ENCODE measurements at regions not wholly inside any gene's neighbourhood (a gene's known extent, or its start where the extent isn't known, plus 50 kb on each side); places are given as distances from the start of the nearest gene placed in this dataset.

- no peak for TF ChIP-seq CTCF (IDR thresholded peaks at IDR 0.05; ENCODE audit: unreplicated experiment)
- Mint-ChIP-seq H3K27me3 (ENCODE audit: insufficient read depth, unreplicated experiment) (no peaks in the 10 kb centered on the region), H3K36me3 (ENCODE audit: insufficient read depth, unreplicated experiment) (no peaks in the 10 kb centered on the region), H3K27ac (ENCODE audit: low read depth, unreplicated experiment) (no peak overlapping the region), H3K4me3 (ENCODE audit: unreplicated experiment) (no peak overlapping the region), H3K9me3 (ENCODE audit: unreplicated experiment) (no peaks in the 10 kb centered on the region), H3K4me1 (ENCODE audit: insufficient read depth, unreplicated experiment) (no peaks in the 10 kb centered on the region)
- intact Hi-C loops (cut with micrococcal nuclease), result no loop called here
- CTCF ChIA-PET, result interaction anchor here (0.6 to 0.7 kb wide), 2 partner anchors 10 to 1452 kb away, joined by 3 read pairs; no protein-coding TSS in a partner anchor
- POLR2A ChIA-PET, result no interaction called here
- no TSS peak for BruUV-seq (replicated peaks)
- DNase-seq (ENCODE audit: unreplicated experiment), result no peak
Measured at GRCh38 chr2:51960281-51960680, 928.3 kb upstream of the NRXN1 start.

- TF ChIP-seq CTCF (IDR thresholded peaks at IDR 0.05; ENCODE audit: unreplicated experiment), result no peak
- ChIA-PET CTCF (no interaction called here), POLR2A (no interaction called here)
- intact Hi-C loops (cut with micrococcal nuclease), result no loop called here
- Mint-ChIP-seq H3K27ac (ENCODE audit: low read depth, unreplicated experiment) (no peak overlapping the region), H3K4me1 (ENCODE audit: insufficient read depth, unreplicated experiment) (no peaks in the 10 kb centered on the region), H3K9me3 (ENCODE audit: unreplicated experiment) (no peaks in the 10 kb centered on the region), H3K4me3 (ENCODE audit: unreplicated experiment) (no peak overlapping the region), H3K36me3 (ENCODE audit: insufficient read depth, unreplicated experiment) (no peaks in the 10 kb centered on the region), H3K27me3 (ENCODE audit: insufficient read depth, unreplicated experiment) (no peaks in the 10 kb centered on the region)
- no TSS peak for BruUV-seq (replicated peaks)
- no peak for DNase-seq (ENCODE audit: unreplicated experiment)
Measured at GRCh38 chr2:51959696-51960095, 927.8 kb upstream of the NRXN1 start.

GRCh38 chr2:51953931-51954330 lies 922.0 kb upstream of the NRXN1 start:
- POLR2A ChIA-PET, result no interaction called here
- CTCF ChIA-PET, result interaction anchor here (1.4 kb wide), 1 partner anchor 8 kb away, joined by 3 read pairs; no protein-coding TSS in a partner anchor
- peaks cover 7% of the 10 kb centered on the region for H3K9me3 Mint-ChIP-seq (ENCODE audit: unreplicated experiment)
- TF ChIP-seq CTCF (IDR thresholded peaks at IDR 0.05; ENCODE audit: unreplicated experiment), result no peak
- no peaks in the 10 kb centered on the region for H3K36me3 Mint-ChIP-seq (ENCODE audit: insufficient read depth, unreplicated experiment)
- no peak overlapping the region for H3K27ac Mint-ChIP-seq (ENCODE audit: low read depth, unreplicated experiment)
- BruUV-seq (replicated peaks), result no TSS peak
- DNase-seq (ENCODE audit: unreplicated experiment), result no peak
- H3K27me3 Mint-ChIP-seq (ENCODE audit: insufficient read depth, unreplicated experiment), result no peaks in the 10 kb centered on the region
- intact Hi-C loops (cut with micrococcal nuclease), result no loop called here
- no peaks in the 10 kb centered on the region for H3K4me1 Mint-ChIP-seq (ENCODE audit: insufficient read depth, unreplicated experiment)
- H3K4me3 Mint-ChIP-seq (ENCODE audit: unreplicated experiment), result no peak overlapping the region

GRCh38 chr2:51921076-51921475 lies 889.1 kb upstream of the NRXN1 start:
- no peak for DNase-seq (ENCODE audit: unreplicated experiment)
- CTCF ChIA-PET, result interaction anchor here (0.6 kb wide), 1 partner anchor 1995 kb away, joined by 3 read pairs; no protein-coding TSS in a partner anchor
- Mint-ChIP-seq H3K4me1 (ENCODE audit: insufficient read depth, unreplicated experiment) (peaks cover 3% of the 10 kb centered on the region), H3K36me3 (ENCODE audit: insufficient read depth, unreplicated experiment) (no peaks in the 10 kb centered on the region), H3K27ac (ENCODE audit: low read depth, unreplicated experiment) (no peak overlapping the region), H3K27me3 (ENCODE audit: insufficient read depth, unreplicated experiment) (no peaks in the 10 kb centered on the region), H3K9me3 (ENCODE audit: unreplicated experiment) (peaks cover 8% of the 10 kb centered on the region), H3K4me3 (ENCODE audit: unreplicated experiment) (no peak overlapping the region)
- no TSS peak for BruUV-seq (replicated peaks)
- intact Hi-C loops (cut with micrococcal nuclease), result no loop called here
- POLR2A ChIA-PET, result no interaction called here
- no peak for TF ChIP-seq CTCF (IDR thresholded peaks at IDR 0.05; ENCODE audit: unreplicated experiment)
